Superior temporal gyrus (tissue), 1 donor: ENCODE measurements at regions not wholly inside any gene's neighbourhood (a gene's known extent, or its start where the extent isn't known, plus 50 kb on each side); places are given as distances from the start of the nearest gene placed in this dataset.
"Not testable (repeated sequence)": the region's sequence is repeated elsewhere in the genome, so short reads cannot be mapped to it uniquely, and the experiment has no call there.

ENCODE experiments used
- DNase-seq: peaks from one replicate; pipeline ENCODE4 v3.0.0-alpha.2; 2016; ENCODE audit errors: extremely low spot score

- no peak for DNase-seq
Observed at GRCh38 chr16:60142619-60143347, 1408.7 kb upstream of the GOT2 start.

- no peak for DNase-seq
Observed at GRCh38 chr16:60137891-60138290, 1403.8 kb upstream of the GOT2 start.

- DNase-seq = no peak
Observed at GRCh38 chr16:60127196-60127595, 1393.1 kb upstream of the GOT2 start.

GRCh38 chr16:60126115-60126514 is 1392.0 kb upstream of the GOT2 start:
- not testable (repeated sequence) for DNase-seq

GRCh38 chr16:60123392-60124023 is 1389.4 kb upstream of the GOT2 start:
- no peak for DNase-seq

GRCh38 chr16:60120586-60120985 is 1386.5 kb upstream of the GOT2 start:
- no peak for DNase-seq

GRCh38 chr16:60110531-60110930 is 1376.4 kb upstream of the GOT2 start:
- no peak for DNase-seq

GRCh38 chr16:60107871-60108270 is 1373.8 kb upstream of the GOT2 start:
- no peak for DNase-seq

GRCh38 chr16:60107437-60107836 is 1373.3 kb upstream of the GOT2 start:
- no peak for DNase-seq

- DNase-seq = no peak
Observed at GRCh38 chr16:60100371-60100770, 1366.3 kb upstream of the GOT2 start.

- no peak for DNase-seq
Observed at GRCh38 chr16:60091529-60091928, 1357.4 kb upstream of the GOT2 start.

GRCh38 chr16:60091071-60091470 is 1357.0 kb upstream of the GOT2 start:
- DNase-seq = no peak

GRCh38 chr16:60087530-60087929 is 1353.4 kb upstream of the GOT2 start:
- DNase-seq = no peak

- DNase-seq = not testable (repeated sequence)
Observed at GRCh38 chr16:60078819-60079218, 1344.7 kb upstream of the GOT2 start.

- DNase-seq = no peak
Observed at GRCh38 chr16:60077861-60078260, 1343.7 kb upstream of the GOT2 start.

- DNase-seq = no peak
Observed at GRCh38 chr16:60074378-60074777, 1340.3 kb upstream of the GOT2 start.

- no peak for DNase-seq
Observed at GRCh38 chr16:60073376-60073775, 1339.3 kb upstream of the GOT2 start.

GRCh38 chr16:60064026-60064425 is 1329.9 kb upstream of the GOT2 start:
- no peak for DNase-seq

- no peak for DNase-seq
Observed at GRCh38 chr16:60061396-60061795, 1327.3 kb upstream of the GOT2 start.

GRCh38 chr16:60060731-60061130 is 1326.6 kb upstream of the GOT2 start:
- DNase-seq = no peak

- DNase-seq = no peak
Observed at GRCh38 chr16:60059141-60059540, 1325.0 kb upstream of the GOT2 start.

GRCh38 chr16:60041671-60042070 is 1307.6 kb upstream of the GOT2 start:
- DNase-seq = no peak

- no peak for DNase-seq
Observed at GRCh38 chr16:60031740-60032139, 1297.6 kb upstream of the GOT2 start.

GRCh38 chr16:60027351-60027750 is 1293.2 kb upstream of the GOT2 start:
- DNase-seq = no peak
